ENCODE measurements at regions not wholly inside any gene's neighbourhood (a gene's known extent, or its start where the extent isn't known, plus 50 kb on each side); places are given as distances from the start of the nearest gene placed in this dataset.

DNA sequence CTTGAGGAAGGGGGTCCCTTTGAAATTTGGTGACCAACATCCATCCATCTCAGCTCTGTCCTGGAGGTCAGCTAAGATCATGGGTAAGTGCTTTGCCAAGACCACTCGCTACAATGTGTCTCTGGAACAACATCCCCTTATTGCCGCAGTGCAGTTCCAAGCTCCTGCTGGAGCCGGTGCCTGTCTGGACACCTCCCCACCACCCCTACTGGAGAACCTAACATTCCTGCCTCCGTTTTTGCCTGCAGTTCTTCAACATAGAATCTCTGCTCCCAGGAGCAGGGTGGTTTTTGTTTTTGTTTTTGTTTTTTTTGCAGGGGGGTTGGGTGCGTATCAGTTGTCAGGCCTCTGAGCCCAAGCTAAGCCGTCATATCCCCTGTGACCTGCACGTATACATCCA, 51.2 kb upstream of the FXYD4 start:
- no peak for TF ChIP-seq CTCF (IDR thresholded peaks at IDR 0.05 in 2 of 3, conservative IDR thresholded peaks at IDR 0.05 in 1 of 3; ENCODE audit: borderline replicate concordance in 1 of 3, insufficient read depth in 1 of 3, low read depth in 2 of 3, low read length in 2 of 3)
- no peak for TF ChIP-seq RAD21 (IDR thresholded peaks at IDR 0.05; ENCODE audit: low read depth)
- no peak for TF ChIP-seq EZH2phosphoT487 (IDR thresholded peaks at IDR 0.05; ENCODE audit: borderline replicate concordance)
- TF ChIP-seq POLR2A (IDR thresholded peaks at IDR 0.05; ENCODE audit: borderline replicate concordance, extremely low read depth, insufficient read depth, insufficient read length): no peak
- no peak for TF ChIP-seq ATF3 (IDR thresholded peaks at IDR 0.05)
- no peak for TF ChIP-seq CEBPB (IDR thresholded peaks at IDR 0.05; ENCODE audit: low read depth)
- no peak for TF ChIP-seq POLR2AphosphoS5 (IDR thresholded peaks at IDR 0.05; ENCODE audit: low read depth, low read length)
- TF ChIP-seq EZH2 (IDR thresholded peaks at IDR 0.05): no peak
- TF ChIP-seq EGR1 (IDR thresholded peaks at IDR 0.05; ENCODE audit: low read depth): no peak
- TF ChIP-seq YY1 (IDR thresholded peaks at IDR 0.05; ENCODE audit: extremely low read depth, insufficient replicate concordance, low read depth, low read length): no peak
- no peak for TF ChIP-seq SIN3A (IDR thresholded peaks at IDR 0.05; ENCODE audit: low read depth)

Data from HCT116 (cell line).